ENCODE measurements at regions not wholly inside any gene's neighbourhood (a gene's known extent, or its start where the extent isn't known, plus 50 kb on each side); places are given as distances from the start of the nearest gene placed in this dataset.

GRCh38 chr6:1257778-1258177 is 54.1 kb upstream of the FOXQ1 start:
- TF ChIP-seq EZH2 (optimal IDR thresholded peaks at IDR 0.05; ENCODE audit: low read depth, low read length) = no peak
- no peak for TF ChIP-seq EZH2phosphoT487 (IDR thresholded peaks at IDR 0.05; ENCODE audit: low read length)
- no peak for TF ChIP-seq CTCF (IDR thresholded peaks at IDR 0.05; ENCODE audit: low read length)
- Histone ChIP-seq H3K79me2 (ENCODE audit: low read length) (no peaks in the 10 kb centered on the region), H4K20me1 (ENCODE audit: insufficient read depth, low read length) (no peaks in the 10 kb centered on the region), H3F3A (ENCODE audit: insufficient read depth, low read length) (no peaks in the 10 kb centered on the region), H3K27ac (ENCODE audit: low read length) (no peak overlapping the region), H3K9me3 (replicated peaks; ENCODE audit: insufficient read depth, low read length) (no peaks in the 10 kb centered on the region), H3K9me2 (replicated peaks; ENCODE audit: insufficient read depth, low read length) (no peaks in the 10 kb centered on the region), H3K4me1 (ENCODE audit: low read length) (peaks cover 10% of the 10 kb centered on the region), H3K9ac (ENCODE audit: low read length) (no peak overlapping the region), H3K36me3 (replicated peaks; ENCODE audit: insufficient read depth, low read length) (no peaks in the 10 kb centered on the region), H3K4me2 (ENCODE audit: low read depth, low read length) (peak overlapping the region; percentile 45; the same call in 1 of the 2 replicates), H2AFZ (ENCODE audit: low read length) (no peak overlapping the region), H3K27me3 (replicated peaks; ENCODE audit: insufficient read depth, low read length) (no peaks in the 10 kb centered on the region), H3K4me3 (ENCODE audit: low read length) (no peak overlapping the region)
- peak; percentile 67 for DNase-seq

DNA sequence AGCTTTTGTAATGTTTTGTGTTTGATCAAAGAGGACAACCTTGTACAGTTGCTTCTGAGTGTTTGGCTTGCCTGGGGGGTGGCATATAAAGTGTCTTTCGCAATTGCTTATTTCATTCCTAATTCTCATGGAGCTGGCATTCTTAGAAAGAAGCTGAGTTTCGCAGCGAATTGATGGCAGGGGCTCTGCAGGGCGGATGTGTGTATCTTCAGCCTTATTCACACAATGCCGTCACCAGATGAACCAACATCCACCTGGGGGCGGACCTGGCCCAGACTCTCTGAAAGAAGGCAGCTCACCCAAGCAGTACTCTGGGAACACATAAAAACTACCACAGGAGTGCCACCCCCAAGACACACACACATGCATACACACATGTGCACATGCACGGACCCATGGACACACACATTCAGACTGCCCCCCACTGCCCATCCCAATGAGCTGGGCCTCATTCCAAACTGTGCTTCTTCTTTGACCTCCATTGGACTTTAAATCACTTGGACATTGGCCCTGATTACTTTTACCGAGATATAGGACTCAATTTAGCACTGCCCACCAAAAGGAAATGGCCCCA is 55.4 kb upstream of the FOXQ1 start:
- TF ChIP-seq EZH2phosphoT487 (IDR thresholded peaks at IDR 0.05; ENCODE audit: low read length) (no peak), EZH2 (optimal IDR thresholded peaks at IDR 0.05; ENCODE audit: low read depth, low read length) (no peak), CTCF (IDR thresholded peaks at IDR 0.05; ENCODE audit: low read length) (no peak)
- Histone ChIP-seq H3K36me3 (replicated peaks; ENCODE audit: insufficient read depth, low read length) (no peaks in the 10 kb centered on the region), H3K4me1 (ENCODE audit: low read length) (peaks cover 10% of the 10 kb centered on the region), H3F3A (ENCODE audit: insufficient read depth, low read length) (no peaks in the 10 kb centered on the region), H3K27ac (ENCODE audit: low read length) (no peak overlapping the region), H3K9me3 (replicated peaks; ENCODE audit: insufficient read depth, low read length) (no peaks in the 10 kb centered on the region), H3K4me3 (ENCODE audit: low read length) (no peak overlapping the region), H3K79me2 (ENCODE audit: low read length) (no peaks in the 10 kb centered on the region), H4K20me1 (ENCODE audit: insufficient read depth, low read length) (no peaks in the 10 kb centered on the region), H3K4me2 (ENCODE audit: low read depth, low read length) (no peak overlapping the region), H3K9me2 (replicated peaks; ENCODE audit: insufficient read depth, low read length) (no peaks in the 10 kb centered on the region), H2AFZ (ENCODE audit: low read length) (no peak overlapping the region), H3K9ac (ENCODE audit: low read length) (no peak overlapping the region), H3K27me3 (replicated peaks; ENCODE audit: insufficient read depth, low read length) (no peaks in the 10 kb centered on the region)
- DNase-seq = no peak

GRCh38 chr6:1255636-1256365 is 56.1 kb upstream of the FOXQ1 start:
- H3K9ac ChIP-seq (ENCODE audit: low read length) = no peak overlapping the region
- H3K27ac ChIP-seq (ENCODE audit: low read length) = no peak overlapping the region
- H3K27me3 ChIP-seq (replicated peaks; ENCODE audit: insufficient read depth, low read length) = no peaks in the 10 kb centered on the region
- H3K79me2 ChIP-seq (ENCODE audit: low read length) = no peaks in the 10 kb centered on the region
- H2AFZ ChIP-seq (ENCODE audit: low read length) = no peak overlapping the region
- H3K9me3 ChIP-seq (replicated peaks; ENCODE audit: insufficient read depth, low read length) = no peaks in the 10 kb centered on the region
- H3K4me2 ChIP-seq (ENCODE audit: low read depth, low read length) = no peak overlapping the region
- peaks cover 10% of the 10 kb centered on the region for H3K4me1 ChIP-seq (ENCODE audit: low read length)
- no peaks in the 10 kb centered on the region for H4K20me1 ChIP-seq (ENCODE audit: insufficient read depth, low read length)
- no peak for DNase-seq
- H3K9me2 ChIP-seq (replicated peaks; ENCODE audit: insufficient read depth, low read length) = no peaks in the 10 kb centered on the region
- no peaks in the 10 kb centered on the region for H3K36me3 ChIP-seq (replicated peaks; ENCODE audit: insufficient read depth, low read length)
- no peak for TF ChIP-seq CTCF (IDR thresholded peaks at IDR 0.05; ENCODE audit: low read length)
- TF ChIP-seq EZH2 (optimal IDR thresholded peaks at IDR 0.05; ENCODE audit: low read depth, low read length) = no peak
- TF ChIP-seq EZH2phosphoT487 (IDR thresholded peaks at IDR 0.05; ENCODE audit: low read length) = no peak
- no peak overlapping the region for H3K4me3 ChIP-seq (ENCODE audit: low read length)
- H3F3A ChIP-seq (ENCODE audit: insufficient read depth, low read length) = no peaks in the 10 kb centered on the region

All from MM.1S (cell line).